ENCODE measurements at regions not wholly inside any gene's neighbourhood (a gene's known extent, or its start where the extent isn't known, plus 50 kb on each side); places are given as distances from the start of the nearest gene placed in this dataset.

GRCh38 chr11:95686265-95686664 is 103.3 kb downstream of the FAM76B start:
- 0 out of 2 replicates have a peak, but pooled peaks cover 11% of the 10 kb centered on the region for H3K27me3 ChIP-seq (ENCODE audit: insufficient read depth, low read length)
- no peak overlapping the region for H3K4me3 ChIP-seq (replicated peaks in 1 of 2; ENCODE audit: low read depth in 1 of 2, low read length in 2 of 2)
- no TSS peak for BruUV-seq (replicated peaks)
- no peaks in the 10 kb centered on the region for H4K20me1 ChIP-seq (ENCODE audit: insufficient read depth)
- no peak for DNase-seq (ENCODE audit: low read depth, low spot score)
- no peak overlapping the region for H3K27ac ChIP-seq (ENCODE audit: low read depth, low read length)
- CTCF ChIA-PET: interaction anchor here (0.9 kb wide), 1 partner anchor 19 kb away, joined by 4 read pairs; no protein-coding TSS in a partner anchor
- H3K4me1 ChIP-seq (ENCODE audit: control insufficient read depth in 1 of 2, insufficient read depth in 2 of 2, low read length in 2 of 2): no peaks in the 10 kb centered on the region
- POLR2A ChIA-PET: no interaction called here
- no peak overlapping the region for H2AFZ ChIP-seq (ENCODE audit: low read depth, low read length, poor library complexity, severe bottlenecking)
- no peaks in the 10 kb centered on the region for H3K9me2 ChIP-seq (ENCODE audit: insufficient read depth)
- intact Hi-C loops (cut with micrococcal nuclease): no loop called here
- TF ChIP-seq SP1 (IDR thresholded peaks at IDR 0.05; ENCODE audit: low read depth) (no peak), ELF1 (IDR thresholded peaks at IDR 0.05; ENCODE audit: borderline replicate concordance, low read depth) (no peak), CEBPB (IDR thresholded peaks at IDR 0.05; ENCODE audit: low read depth) (no peak), RAD21 (IDR thresholded peaks at IDR 0.05; ENCODE audit: low read depth) (no peak), EGR1 (IDR thresholded peaks at IDR 0.05; ENCODE audit: low read depth) (no peak), ZFX (IDR thresholded peaks at IDR 0.05) (no peak), YY1 (IDR thresholded peaks at IDR 0.05; ENCODE audit: extremely low read depth, insufficient replicate concordance, low read depth, low read length) (no peak), JUND (IDR thresholded peaks at IDR 0.05) (no peak), CTCF (IDR thresholded peaks at IDR 0.05 in 2 of 3, conservative IDR thresholded peaks at IDR 0.05 in 1 of 3; ENCODE audit: borderline replicate concordance in 1 of 3, insufficient read depth in 1 of 3, low read depth in 2 of 3, low read length in 2 of 3) (no peak), ZBTB33 (IDR thresholded peaks at IDR 0.05; ENCODE audit: extremely low read depth, insufficient replicate concordance, low read length) (no peak), CBX3 (IDR thresholded peaks at IDR 0.05; ENCODE audit: low read depth) (no peak), SIN3A (IDR thresholded peaks at IDR 0.05; ENCODE audit: low read depth) (no peak), MAX (IDR thresholded peaks at IDR 0.05) (no peak), SRF (IDR thresholded peaks at IDR 0.05; ENCODE audit: low read depth) (no peak), ATF3 (IDR thresholded peaks at IDR 0.05) (no peak), POLR2A (IDR thresholded peaks at IDR 0.05; ENCODE audit: borderline replicate concordance, extremely low read depth, insufficient read depth, insufficient read length) (no peak), EZH2 (IDR thresholded peaks at IDR 0.05) (no peak), ZNF274 (IDR thresholded peaks at IDR 0.05; ENCODE audit: low read depth, low read length) (no peak)
- RAD21 ChIA-PET (ENCODE audit: low non-redundant PET in 1 of 2, low total read pairs in 2 of 2, uncharacterized antibody in 2 of 2, unreplicated experiment in 2 of 2): no interaction called here
- no peak overlapping the region for H3K9ac ChIP-seq (ENCODE audit: low read length)
- no peak for ATAC-seq
- H3K9me3 ChIP-seq (ENCODE audit: control insufficient read depth in 1 of 2, insufficient read depth in 1 of 2, low read depth in 1 of 2, low read length in 2 of 2): no peaks in the 10 kb centered on the region
- H3K79me2 ChIP-seq (ENCODE audit: insufficient read depth, low read length): no peaks in the 10 kb centered on the region
- no peak overlapping the region for H3K4me2 ChIP-seq (ENCODE audit: low read length)
- no peaks in the 10 kb centered on the region for H3K36me3 ChIP-seq (ENCODE audit: control insufficient read depth in 1 of 2, insufficient read depth in 2 of 2, low read length in 2 of 2)

Data from HCT116 (cell line).